ENCODE measurements at regions not wholly inside any gene's neighbourhood (a gene's known extent, or its start where the extent isn't known, plus 50 kb on each side); places are given as distances from the start of the nearest gene placed in this dataset.

GRCh38 chr1:239601108-239601507 lies 214.7 kb downstream of the CHRM3 start:
- Histone ChIP-seq H3K4me1 (no peaks in the 10 kb centered on the region), H3K4me3 (no peak overlapping the region), H3K36me3 (no peaks in the 10 kb centered on the region), H3K27ac (no peak overlapping the region), H3K27me3 (no peaks in the 10 kb centered on the region), H3K9me3 (no peaks in the 10 kb centered on the region)
- intact Hi-C loops (cut with DNase I; ENCODE audit: low total_unique reads), result no loop called here
- TF ChIP-seq POLR2A (IDR thresholded peaks at IDR 0.05) (no peak), POLR2AphosphoS5 (IDR thresholded peaks at IDR 0.05) (no peak), EP300 (IDR thresholded peaks at IDR 0.05) (no peak)
- TF ChIP-seq, protein P1, sequence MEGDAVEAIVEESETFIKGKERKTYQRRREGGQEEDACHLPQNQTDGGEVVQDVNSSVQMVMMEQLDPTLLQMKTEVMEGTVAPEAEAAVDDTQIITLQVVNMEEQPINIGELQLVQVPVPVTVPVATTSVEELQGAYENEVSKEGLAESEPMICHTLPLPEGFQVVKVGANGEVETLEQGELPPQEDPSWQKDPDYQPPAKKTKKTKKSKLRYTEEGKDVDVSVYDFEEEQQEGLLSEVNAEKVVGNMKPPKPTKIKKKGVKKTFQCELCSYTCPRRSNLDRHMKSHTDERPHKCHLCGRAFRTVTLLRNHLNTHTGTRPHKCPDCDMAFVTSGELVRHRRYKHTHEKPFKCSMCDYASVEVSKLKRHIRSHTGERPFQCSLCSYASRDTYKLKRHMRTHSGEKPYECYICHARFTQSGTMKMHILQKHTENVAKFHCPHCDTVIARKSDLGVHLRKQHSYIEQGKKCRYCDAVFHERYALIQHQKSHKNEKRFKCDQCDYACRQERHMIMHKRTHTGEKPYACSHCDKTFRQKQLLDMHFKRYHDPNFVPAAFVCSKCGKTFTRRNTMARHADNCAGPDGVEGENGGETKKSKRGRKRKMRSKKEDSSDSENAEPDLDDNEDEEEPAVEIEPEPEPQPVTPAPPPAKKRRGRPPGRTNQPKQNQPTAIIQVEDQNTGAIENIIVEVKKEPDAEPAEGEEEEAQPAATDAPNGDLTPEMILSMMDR (IDR thresholded peaks at IDR 0.05), result no peak
- no peak for DNase-seq

DNA sequence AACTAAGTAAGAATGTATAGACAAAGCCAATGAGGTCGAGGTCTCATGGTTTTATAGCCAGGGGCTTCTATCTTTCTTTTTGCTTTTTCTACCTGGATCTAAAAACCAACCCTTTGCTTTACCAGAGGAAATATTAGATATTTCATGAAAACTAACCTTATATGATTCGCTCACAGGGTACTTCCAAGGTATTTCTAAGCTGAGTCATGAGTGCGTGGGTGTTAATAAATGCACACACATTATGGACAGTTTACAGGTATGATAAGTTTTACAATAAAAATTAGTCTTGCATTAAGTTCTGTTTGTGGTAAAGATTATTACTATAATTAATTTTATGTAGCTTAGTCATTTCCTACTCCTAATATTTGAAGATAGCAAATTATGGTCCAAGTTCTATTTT lies 217.2 kb downstream of the CHRM3 start:
- H3K27ac ChIP-seq, result no peak overlapping the region
- H3K27me3 ChIP-seq, result no peaks in the 10 kb centered on the region
- no peak for TF ChIP-seq POLR2AphosphoS5 (IDR thresholded peaks at IDR 0.05)
- no peak for TF ChIP-seq POLR2A (IDR thresholded peaks at IDR 0.05)
- TF ChIP-seq EP300 (IDR thresholded peaks at IDR 0.05), result no peak
- TF ChIP-seq, protein P1 (IDR thresholded peaks at IDR 0.05), result no peak
- intact Hi-C loops (cut with DNase I; ENCODE audit: low total_unique reads), result no loop called here
- no peaks in the 10 kb centered on the region for H3K9me3 ChIP-seq
- no peak overlapping the region for H3K4me3 ChIP-seq
- peaks cover 0 to 7% (median 2%) of the 10 kb centered on the region in 4 donors for H3K4me1 ChIP-seq
- H3K36me3 ChIP-seq, result no peaks in the 10 kb centered on the region
- 86 to 94% (median 92%) methylated on average over 3 of the region's 3 CpGs for WGBS, 5 donors
- no peak for DNase-seq

DNA sequence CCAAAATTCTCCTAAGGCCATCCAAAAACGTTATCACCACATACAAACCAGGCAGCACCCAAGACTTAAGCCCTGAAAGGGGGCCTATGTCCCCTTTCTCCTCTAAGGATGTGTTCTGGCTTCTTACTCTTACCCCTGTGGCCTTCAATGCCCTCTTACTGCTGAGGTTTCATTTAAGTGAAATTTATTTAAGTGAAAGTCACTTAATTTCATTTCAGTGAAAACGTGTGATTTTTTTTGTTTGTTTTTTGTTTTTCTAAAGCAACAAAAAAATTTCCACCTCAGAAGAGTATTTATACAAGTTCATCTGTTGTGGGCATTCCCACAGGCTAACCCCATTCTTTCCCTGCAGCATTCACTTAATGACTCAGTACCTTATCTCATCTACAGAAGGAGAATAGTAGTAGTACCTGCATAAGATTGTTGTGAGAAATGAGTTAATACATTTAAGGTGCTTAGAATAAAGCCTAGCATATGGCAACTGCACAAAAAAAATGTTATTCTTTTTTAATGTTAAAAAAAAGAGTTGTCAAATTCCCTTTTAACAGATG lies 220.6 kb downstream of the CHRM3 start:
- TF ChIP-seq POLR2A (IDR thresholded peaks at IDR 0.05), result no peak
- TF ChIP-seq, protein P1 (IDR thresholded peaks at IDR 0.05), result no peak
- TF ChIP-seq POLR2AphosphoS5 (IDR thresholded peaks at IDR 0.05), result no peak
- no peak for TF ChIP-seq EP300 (IDR thresholded peaks at IDR 0.05)
- Histone ChIP-seq H3K27ac (no peak overlapping the region), H3K27me3 (no peaks in the 10 kb centered on the region), H3K9me3 (no peaks in the 10 kb centered on the region), H3K4me1 (peaks cover 0 to 7% (median 2%) of the 10 kb centered on the region in 4 donors), H3K36me3 (no peaks in the 10 kb centered on the region), H3K4me3 (no peak overlapping the region)
- 60 to 70% (median 62%) methylated on average over 2 of the region's 2 CpGs for WGBS, 5 donors
- DNase-seq, result no peak
- intact Hi-C loops (cut with DNase I; ENCODE audit: low total_unique reads), result no loop called here

DNA sequence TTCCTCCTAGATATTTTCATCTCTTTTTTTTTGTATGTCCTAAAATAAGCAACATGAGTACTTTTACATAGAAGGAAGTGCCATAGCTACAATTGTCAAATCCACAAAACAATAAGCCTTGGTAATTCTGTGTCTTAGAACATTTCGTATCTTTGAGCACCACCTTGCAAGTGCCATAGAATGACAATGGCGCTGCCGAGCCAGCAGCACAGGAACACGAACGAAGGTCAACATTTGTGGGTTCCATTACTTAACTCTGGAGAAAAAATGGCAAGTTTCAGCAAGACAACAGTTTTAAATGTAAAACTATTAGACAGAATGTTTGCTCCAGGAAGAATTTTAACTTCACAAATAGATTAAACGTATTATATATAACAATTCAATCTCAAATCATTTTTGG lies 222.1 kb downstream of the CHRM3 start:
- no peaks in the 10 kb centered on the region for H3K27me3 ChIP-seq
- 84 to 94% (median 92%) methylated on average over 6 of the region's 6 CpGs for WGBS, 5 donors
- no peak overlapping the region for H3K4me3 ChIP-seq
- H3K9me3 ChIP-seq, result no peaks in the 10 kb centered on the region
- peaks cover 0 to 7% (median 2%) of the 10 kb centered on the region in 4 donors for H3K4me1 ChIP-seq
- intact Hi-C loops (cut with DNase I; ENCODE audit: low total_unique reads), result no loop called here
- H3K36me3 ChIP-seq, result no peaks in the 10 kb centered on the region
- no peak overlapping the region for H3K27ac ChIP-seq
- no peak for DNase-seq
- TF ChIP-seq, protein P1 (IDR thresholded peaks at IDR 0.05), result no peak
- TF ChIP-seq POLR2A (IDR thresholded peaks at IDR 0.05) (no peak), POLR2AphosphoS5 (IDR thresholded peaks at IDR 0.05) (no peak), EP300 (IDR thresholded peaks at IDR 0.05) (no peak)

All from stomach (tissue), 8 donors.